ENCODE measurements at regions not wholly inside any gene's neighbourhood (a gene's known extent, or its start where the extent isn't known, plus 50 kb on each side); places are given as distances from the start of the nearest gene placed in this dataset.

DNA sequence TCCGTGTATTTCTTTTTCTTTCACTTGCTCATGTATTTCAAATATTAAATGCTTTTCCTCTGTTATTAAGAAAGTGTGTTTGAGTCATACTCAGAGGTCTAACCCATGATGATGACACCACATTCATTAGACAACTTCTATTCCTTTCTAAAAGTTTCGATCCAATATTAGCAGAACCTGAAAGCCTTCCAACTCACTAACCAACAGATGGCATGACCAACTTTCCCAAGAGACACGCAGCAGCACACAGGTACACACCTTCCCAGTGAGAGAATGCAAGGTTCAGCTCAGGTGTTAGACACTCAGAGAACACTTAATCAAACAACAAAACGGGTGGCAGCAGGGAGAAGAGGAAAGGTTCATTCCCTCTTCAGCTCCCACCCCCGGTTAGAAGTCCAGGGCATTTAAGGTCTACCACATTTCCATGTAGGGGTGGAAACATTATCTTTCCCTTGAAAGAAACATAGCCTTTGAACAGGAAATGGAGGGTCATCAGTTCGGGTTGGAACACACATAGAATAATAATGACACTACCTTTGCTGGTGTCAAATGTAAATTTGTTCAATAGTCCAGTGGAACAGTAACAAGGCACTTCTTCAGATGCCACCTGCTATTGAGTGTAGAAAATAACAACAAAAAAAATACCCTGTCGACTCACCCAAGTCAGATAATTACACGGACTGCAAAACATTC, 404.2 kb downstream of the COG6 start:
- Histone ChIP-seq H3K27me3 (replicated peaks; ENCODE audit: insufficient read depth) (no peaks in the 10 kb centered on the region), H3K27ac (no peak overlapping the region), H3K4me3 (no peak overlapping the region), H3K36me3 (no peaks in the 10 kb centered on the region), H3K9me3 (no peaks in the 10 kb centered on the region), H3K4me1 (replicated peaks) (no peaks in the 10 kb centered on the region)
- DNase-seq (ENCODE audit: low spot score), result no peak
- WGBS, result 48% methylated on average over 8 of the region's 8 CpGs
- intact Hi-C loops (cut with DNase I), result loop anchor here (10.0 kb wide), 1 partner anchor 135 kb away; no protein-coding TSS in a partner anchor
- TF ChIP-seq POLR2A (IDR thresholded peaks at IDR 0.05) (no peak), POLR2AphosphoS5 (IDR thresholded peaks at IDR 0.05) (no peak)
- TF ChIP-seq, protein P1, sequence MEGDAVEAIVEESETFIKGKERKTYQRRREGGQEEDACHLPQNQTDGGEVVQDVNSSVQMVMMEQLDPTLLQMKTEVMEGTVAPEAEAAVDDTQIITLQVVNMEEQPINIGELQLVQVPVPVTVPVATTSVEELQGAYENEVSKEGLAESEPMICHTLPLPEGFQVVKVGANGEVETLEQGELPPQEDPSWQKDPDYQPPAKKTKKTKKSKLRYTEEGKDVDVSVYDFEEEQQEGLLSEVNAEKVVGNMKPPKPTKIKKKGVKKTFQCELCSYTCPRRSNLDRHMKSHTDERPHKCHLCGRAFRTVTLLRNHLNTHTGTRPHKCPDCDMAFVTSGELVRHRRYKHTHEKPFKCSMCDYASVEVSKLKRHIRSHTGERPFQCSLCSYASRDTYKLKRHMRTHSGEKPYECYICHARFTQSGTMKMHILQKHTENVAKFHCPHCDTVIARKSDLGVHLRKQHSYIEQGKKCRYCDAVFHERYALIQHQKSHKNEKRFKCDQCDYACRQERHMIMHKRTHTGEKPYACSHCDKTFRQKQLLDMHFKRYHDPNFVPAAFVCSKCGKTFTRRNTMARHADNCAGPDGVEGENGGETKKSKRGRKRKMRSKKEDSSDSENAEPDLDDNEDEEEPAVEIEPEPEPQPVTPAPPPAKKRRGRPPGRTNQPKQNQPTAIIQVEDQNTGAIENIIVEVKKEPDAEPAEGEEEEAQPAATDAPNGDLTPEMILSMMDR (IDR thresholded peaks at IDR 0.05), result no peak

DNA sequence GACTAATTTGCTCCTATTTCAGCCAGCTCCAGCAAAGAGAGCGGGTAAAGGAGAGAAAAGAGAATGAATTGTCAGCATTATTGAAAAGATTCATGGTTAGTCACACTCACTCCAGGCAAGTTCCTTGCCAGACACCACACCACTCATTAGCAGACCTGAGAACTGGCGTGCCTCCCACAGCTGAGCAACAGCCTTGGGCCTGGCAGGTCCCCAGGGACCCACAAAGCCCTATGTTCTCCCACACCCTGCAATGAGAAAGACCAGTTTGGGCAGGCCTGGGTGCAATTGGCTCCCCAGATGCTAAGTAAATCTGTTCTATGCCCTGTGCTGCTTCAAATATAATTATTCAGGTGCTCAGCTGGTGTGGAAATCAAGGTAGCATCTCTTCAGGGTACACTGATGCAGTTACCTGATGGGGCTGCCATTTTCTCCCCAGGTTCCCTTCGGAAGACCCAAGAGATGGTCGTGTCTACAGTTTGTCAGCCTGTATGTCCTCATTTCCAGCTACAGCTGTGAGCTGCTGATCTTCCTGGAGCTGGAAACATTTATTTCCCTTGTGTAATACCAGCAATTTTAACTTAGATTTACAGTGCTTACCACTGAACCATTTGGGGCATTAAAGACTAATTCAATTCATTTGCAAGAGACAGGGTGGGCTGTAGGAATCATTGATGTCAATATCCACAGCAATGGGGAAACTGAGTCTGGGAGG, 405.0 kb downstream of the COG6 start:
- TF ChIP-seq POLR2AphosphoS5 (IDR thresholded peaks at IDR 0.05) (peak; percentile 49), POLR2A (IDR thresholded peaks at IDR 0.05) (no peak)
- no peaks in the 10 kb centered on the region for H3K9me3 ChIP-seq
- no peaks in the 10 kb centered on the region for H3K36me3 ChIP-seq
- peak; percentile 72 for DNase-seq (ENCODE audit: low spot score)
- no peak overlapping the region for H3K27ac ChIP-seq
- H3K4me3 ChIP-seq, result no peak overlapping the region
- no peaks in the 10 kb centered on the region for H3K4me1 ChIP-seq (replicated peaks)
- intact Hi-C loops (cut with DNase I), result loop anchor here (10.0 kb wide), 1 partner anchor 134 kb away; no protein-coding TSS in a partner anchor
- no peaks in the 10 kb centered on the region for H3K27me3 ChIP-seq (replicated peaks; ENCODE audit: insufficient read depth)
- 42% methylated on average over 4 of the region's 4 CpGs for WGBS

DNA sequence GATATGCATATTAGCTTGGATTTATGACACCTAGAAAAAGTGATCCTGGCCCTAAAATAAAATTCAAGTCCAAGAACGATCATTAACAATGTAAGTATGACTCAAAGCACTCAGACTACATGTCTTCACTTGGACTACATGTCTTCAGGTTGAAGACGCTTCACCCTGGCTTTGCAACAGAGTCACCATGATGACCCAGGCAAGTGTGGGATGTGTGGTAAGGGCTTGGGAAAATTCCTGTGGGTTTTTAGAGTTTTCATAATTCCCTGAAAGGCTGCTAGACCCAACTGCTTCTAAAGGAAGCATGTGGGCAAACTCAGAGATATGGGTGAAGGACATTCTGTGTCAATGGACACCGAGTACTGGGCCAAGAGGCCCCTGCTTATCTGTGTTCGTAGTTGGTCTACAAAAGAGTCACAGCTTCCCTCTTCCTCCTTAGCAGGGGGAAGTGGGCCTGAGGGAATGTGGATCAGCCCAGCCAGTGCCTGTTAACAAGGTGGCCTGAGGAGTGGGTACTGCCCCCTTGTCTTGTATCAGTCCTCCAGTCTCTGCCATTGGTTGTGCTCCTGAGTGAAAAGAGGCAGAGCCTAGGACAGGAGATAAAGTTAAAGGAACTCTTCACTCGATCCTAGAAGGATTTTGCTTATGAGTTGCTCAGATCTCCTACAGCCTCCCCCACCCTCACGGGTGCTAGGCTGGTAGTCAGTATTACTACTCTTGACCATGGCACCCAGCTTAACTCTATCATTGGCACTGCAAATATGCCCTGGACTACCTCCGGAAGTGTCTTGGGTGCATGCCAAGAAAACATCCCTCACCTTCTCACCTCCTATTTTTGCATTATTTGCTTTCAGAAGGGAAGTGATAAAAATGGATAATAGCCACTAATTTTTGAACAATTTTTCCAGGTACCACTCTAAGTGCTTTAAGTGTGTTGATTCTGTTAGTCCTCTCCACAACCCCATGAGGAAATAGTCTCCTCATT, 406.3 kb downstream of the COG6 start:
- DNase-seq (ENCODE audit: low spot score), result no peak
- no peaks in the 10 kb centered on the region for H3K36me3 ChIP-seq
- 86% methylated on average over 7 of the region's 7 CpGs for WGBS
- TF ChIP-seq, protein P1 (IDR thresholded peaks at IDR 0.05), result no peak
- TF ChIP-seq POLR2A (IDR thresholded peaks at IDR 0.05) (no peak), POLR2AphosphoS5 (IDR thresholded peaks at IDR 0.05) (no peak)
- H3K4me3 ChIP-seq, result no peak overlapping the region
- H3K27ac ChIP-seq, result no peak overlapping the region
- intact Hi-C loops (cut with DNase I), result loop anchor here (10.0 kb wide), 1 partner anchor 133 kb away; no protein-coding TSS in a partner anchor
- no peaks in the 10 kb centered on the region for H3K27me3 ChIP-seq (replicated peaks; ENCODE audit: insufficient read depth)
- H3K4me1 ChIP-seq (replicated peaks), result no peaks in the 10 kb centered on the region
- H3K9me3 ChIP-seq, result no peaks in the 10 kb centered on the region

DNA sequence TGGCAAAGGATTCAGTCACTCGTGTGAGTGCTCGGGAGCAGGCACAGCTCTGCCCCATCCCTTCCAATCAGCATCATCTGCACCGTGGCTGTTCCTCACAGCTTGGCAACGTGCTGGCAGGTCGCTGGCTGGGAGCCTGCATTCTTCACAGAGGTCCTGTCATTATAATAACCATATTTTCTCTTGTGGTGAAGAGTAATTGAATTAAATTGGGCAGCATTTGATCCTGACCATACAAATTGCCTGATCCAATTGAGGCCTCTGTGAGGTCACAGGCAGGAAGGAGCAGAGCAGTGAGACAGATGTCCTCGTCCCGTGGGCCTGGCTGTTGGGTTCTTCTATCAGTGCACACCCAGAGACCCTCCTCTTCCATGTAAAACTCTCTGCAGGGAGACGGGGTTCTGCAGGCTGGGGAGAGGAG, 407.8 kb downstream of the COG6 start:
- 41% methylated on average over 8 of the region's 8 CpGs for WGBS
- TF ChIP-seq POLR2A (IDR thresholded peaks at IDR 0.05), result no peak
- Histone ChIP-seq H3K27ac (no peak overlapping the region), H3K27me3 (replicated peaks; ENCODE audit: insufficient read depth) (no peaks in the 10 kb centered on the region), H3K4me3 (no peak overlapping the region), H3K9me3 (no peaks in the 10 kb centered on the region), H3K36me3 (no peaks in the 10 kb centered on the region), H3K4me1 (replicated peaks) (no peaks in the 10 kb centered on the region)
- intact Hi-C loops (cut with DNase I), result loop anchor here (10.0 kb wide), 1 partner anchor 132 kb away; no protein-coding TSS in a partner anchor
- no peak for DNase-seq (ENCODE audit: low spot score)

DNA sequence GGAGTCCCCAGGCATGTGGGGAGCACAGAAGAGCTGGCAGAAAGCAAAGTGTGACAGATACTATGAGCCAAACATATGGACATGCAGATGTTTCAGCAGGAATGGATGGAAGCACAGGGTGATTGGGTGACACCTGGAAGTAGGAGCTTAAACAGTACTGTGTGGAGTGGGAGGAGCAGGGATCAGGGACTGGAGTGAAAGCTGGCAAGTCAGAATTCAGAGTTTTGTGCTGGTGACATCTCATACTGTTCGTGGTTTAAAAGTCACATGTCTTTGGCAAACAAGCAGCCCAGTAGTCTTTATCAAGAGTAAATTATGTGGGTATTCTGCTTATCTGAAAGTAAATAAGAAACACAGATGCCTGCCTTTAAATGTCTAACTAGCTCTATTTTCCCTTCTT, 408.2 kb downstream of the COG6 start:
- no peak for DNase-seq (ENCODE audit: low spot score)
- 45% methylated on average over 1 of the region's 1 CpG for WGBS
- Histone ChIP-seq H3K27ac (no peak overlapping the region), H3K9me3 (no peaks in the 10 kb centered on the region), H3K4me1 (replicated peaks) (no peaks in the 10 kb centered on the region), H3K36me3 (no peaks in the 10 kb centered on the region), H3K4me3 (no peak overlapping the region), H3K27me3 (replicated peaks; ENCODE audit: insufficient read depth) (no peaks in the 10 kb centered on the region)
- intact Hi-C loops (cut with DNase I), result loop anchor here (10.0 kb wide), 1 partner anchor 131 kb away; no protein-coding TSS in a partner anchor
- no peak for TF ChIP-seq POLR2AphosphoS5 (IDR thresholded peaks at IDR 0.05)
- TF ChIP-seq, protein P1 (IDR thresholded peaks at IDR 0.05), result no peak
- TF ChIP-seq POLR2A (IDR thresholded peaks at IDR 0.05), result no peak
